Stimulated activated CD8-positive, alpha-beta memory T cell treated with anti-CD3 and anti-CD28 coated beads, Interleukin-7, amount 100 ng/mL, for 48 hours (primary cell): ENCODE measurements at regions not wholly inside any gene's neighbourhood (a gene's known extent, or its start where the extent isn't known, plus 50 kb on each side); places are given as distances from the start of the nearest gene placed in this dataset.

Source experiments
- DNase-seq, 2 donors: peaks; one replicate each; pipeline ENCODE4 v3.0.0-alpha.2; 2020; ENCODE audit warnings: low read depth in 1 of 2; ENCODE audit errors: extremely low read depth in 1 of 2

DNA sequence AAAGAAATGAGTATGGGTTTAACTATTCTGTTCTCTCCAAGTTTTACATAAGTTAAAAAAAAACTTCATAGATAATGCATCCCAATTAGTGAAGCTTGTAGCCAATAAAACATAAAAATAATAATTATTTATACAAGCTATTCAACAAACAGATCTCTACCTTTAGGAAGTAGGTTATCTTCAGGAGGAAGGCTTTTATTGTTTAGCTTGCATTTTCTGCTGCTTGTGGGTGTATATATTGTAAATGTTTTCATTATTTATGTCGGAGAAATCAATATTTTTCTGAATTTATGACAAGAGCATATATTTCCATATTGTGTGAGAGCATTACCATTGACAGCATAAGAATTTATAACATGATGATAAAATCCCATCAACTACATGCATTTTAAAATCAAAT, 208.3 kb downstream of the TRAM1L1 start:
- DNase-seq = no peak

GRCh38 chr4:116872941-116873340, 212.4 kb downstream of the TRAM1L1 start:
- no peak for DNase-seq

DNA sequence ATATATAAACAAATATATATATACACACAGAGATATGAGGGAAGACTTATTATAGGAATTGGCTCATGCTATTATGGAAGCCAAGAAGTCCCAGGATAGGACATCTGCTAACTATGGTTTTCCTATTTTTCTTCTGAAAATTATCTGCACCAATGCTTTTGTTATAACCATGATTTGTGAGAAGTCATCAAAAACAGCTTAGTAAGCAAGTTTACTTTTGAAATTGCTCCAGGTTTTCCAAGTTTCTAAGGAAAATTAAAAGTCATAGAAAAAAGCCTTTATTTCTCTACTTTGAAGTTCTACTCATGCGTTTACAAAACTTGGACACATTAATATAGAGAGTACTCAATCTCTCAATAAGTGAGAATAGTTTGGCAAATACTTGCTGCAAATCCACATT, 213.1 kb downstream of the TRAM1L1 start:
- no peak for DNase-seq

DNA sequence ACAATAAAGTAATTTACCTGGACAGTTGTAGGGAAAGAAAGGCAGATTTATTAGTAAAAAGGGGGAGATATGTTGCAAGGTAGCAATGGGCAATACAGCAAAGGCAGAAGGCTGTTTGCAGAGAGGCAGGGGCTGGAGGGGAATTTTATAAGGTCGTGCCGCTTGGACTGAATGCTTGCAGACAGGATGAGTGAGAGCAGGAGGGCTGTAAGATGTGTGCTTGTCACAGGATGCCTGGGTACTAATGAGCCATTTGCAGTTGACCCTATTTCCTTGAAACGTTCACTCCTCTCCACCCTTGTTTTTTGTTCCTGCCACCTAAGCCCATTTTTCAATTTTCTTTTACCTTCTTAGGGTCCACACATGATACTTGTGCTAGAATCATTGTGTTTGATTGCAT, 214.7 kb downstream of the TRAM1L1 start:
- no peak for DNase-seq

- DNase-seq = no peak
Observed at GRCh38 chr4:116866106-116866505, 219.3 kb downstream of the TRAM1L1 start.

DNA sequence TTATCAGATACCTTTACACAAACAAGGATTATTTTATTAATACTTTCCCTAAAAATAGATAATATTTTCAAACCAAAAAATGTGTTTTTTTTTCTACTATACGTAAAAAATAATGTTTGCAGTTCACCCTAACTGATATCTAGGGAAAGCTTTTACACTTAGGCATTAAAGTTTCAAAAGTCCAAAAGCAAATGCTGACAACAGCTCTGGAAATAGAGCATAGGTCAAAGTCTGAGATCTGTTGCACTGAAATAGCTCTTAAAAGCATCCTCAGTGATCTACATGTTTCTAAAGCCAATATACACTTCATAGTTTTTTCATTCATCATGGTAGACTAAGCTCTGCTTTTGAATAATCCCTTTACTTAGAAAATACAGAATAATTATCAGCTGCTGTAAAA, 222.8 kb downstream of the TRAM1L1 start:
- no peak for DNase-seq

DNA sequence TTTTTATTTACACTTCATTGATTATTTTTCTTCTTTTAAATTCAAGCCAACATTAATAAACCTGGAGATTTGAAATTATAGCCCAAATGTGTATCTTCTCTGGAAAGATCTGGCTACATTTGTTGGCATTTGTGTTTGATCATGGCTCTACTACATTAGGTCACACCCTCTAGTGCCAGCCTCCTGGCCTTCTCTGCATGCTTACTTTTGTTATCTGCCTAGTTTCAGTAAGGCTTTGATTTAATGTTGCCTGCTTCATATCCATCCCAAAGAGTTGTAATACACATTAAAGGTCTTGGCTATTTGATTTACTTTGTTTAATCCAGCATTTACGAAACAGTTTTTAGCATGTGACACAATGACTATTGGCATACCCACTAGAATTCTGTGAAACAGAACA, 224.5 kb downstream of the TRAM1L1 start:
- DNase-seq = no peak

DNA sequence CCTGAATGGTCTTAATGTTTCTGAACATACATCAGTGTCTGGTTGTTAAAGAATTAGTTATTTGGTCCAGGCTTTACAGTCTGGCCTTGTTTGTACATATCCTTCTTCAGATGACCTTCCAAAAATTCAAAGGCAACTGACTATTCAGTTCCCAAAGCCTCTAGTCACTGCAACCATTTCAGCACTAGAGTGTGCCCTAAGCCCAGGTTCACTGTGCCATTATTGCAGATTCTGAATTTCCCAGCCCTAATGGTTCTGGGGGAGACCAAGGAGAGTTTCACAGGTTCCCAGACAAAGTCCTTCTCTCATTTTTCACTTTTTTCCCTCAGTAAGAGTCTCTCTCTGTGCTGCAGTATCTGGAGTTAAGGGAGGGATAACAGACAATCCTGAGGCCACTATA, 235.8 kb downstream of the TRAM1L1 start:
- no peak for DNase-seq

DNA sequence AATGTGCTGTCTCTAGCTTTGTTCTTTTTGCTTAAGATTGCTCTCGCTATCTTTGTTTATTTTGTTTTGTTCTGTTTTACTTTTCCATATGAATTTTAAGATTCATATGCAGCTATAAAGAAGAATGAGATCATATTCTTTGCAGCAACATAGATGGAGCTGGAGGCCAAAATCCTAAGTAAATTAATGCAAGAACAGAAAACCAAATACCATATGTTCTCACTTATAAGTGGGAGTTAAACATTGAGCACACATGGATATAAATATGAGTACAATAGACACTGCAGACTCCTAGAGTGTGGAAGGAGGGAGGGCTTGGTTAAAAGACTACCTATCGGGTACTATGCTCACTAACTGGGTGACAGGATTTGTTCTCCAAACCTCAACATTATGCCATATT, 237.8 kb downstream of the TRAM1L1 start:
- DNase-seq = no peak

DNA sequence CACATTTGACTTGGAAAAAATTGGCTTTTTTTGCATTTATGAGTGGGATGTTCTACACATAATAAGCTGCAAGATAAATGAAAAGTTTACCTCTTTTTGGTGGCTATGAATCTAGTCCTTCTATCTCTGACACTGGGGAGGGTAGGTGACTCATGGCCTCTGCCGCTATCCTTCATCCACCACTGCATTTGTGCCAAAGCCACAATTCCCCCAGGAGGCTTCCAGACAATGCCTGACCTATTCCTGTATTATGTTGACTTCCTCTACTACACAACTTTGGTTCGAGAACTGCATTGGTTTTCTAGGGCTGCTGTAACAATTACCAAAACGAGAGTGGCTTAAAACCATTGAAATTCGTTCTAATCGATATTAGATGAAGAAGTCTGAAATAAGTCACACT, 245.6 kb downstream of the TRAM1L1 start:
- no peak for DNase-seq

GRCh38 chr4:116838609-116839008, 246.8 kb downstream of the TRAM1L1 start:
- DNase-seq = no peak

DNA sequence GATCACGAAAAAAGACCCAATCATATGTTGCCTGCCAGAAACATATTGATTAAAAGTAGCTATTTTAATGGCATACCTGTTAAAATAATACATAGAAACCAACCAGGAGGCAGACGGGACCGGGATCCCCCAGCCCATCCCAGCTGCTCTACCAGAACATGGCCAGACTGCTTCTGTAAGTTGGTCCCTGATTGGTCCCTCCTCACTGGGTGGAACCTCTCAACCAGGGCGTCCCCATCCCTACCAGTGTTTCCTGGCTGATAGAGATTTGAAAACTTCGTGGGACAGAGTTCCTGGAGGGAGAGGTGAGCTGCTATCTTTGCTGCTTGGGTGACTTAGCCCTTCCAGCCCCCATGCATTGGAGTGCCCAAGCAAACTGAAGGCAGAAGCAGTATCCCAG, 256.2 kb downstream of the TRAM1L1 start:
- no peak for DNase-seq

DNA sequence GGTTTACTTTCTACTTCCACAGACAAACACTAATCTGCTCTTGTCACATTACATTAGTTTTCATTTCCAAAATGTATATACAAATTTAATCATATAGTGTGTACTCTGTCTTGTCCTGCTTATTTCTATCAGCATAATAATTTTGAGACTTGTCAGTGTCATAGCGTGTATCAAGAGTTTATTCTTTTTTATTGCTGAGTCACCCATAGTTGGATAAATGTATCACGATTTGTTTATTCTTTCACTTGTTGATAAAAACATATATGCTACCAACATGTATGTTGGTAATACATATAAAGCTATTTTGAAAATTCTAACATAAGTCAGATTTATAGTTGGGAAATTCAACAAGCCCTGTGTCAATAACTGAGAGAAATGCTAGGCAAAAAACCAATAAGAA, 261.2 kb downstream of the TRAM1L1 start:
- DNase-seq = no peak

GRCh38 chr4:116811730-116812129, 273.6 kb downstream of the TRAM1L1 start:
- no peak for DNase-seq

DNA sequence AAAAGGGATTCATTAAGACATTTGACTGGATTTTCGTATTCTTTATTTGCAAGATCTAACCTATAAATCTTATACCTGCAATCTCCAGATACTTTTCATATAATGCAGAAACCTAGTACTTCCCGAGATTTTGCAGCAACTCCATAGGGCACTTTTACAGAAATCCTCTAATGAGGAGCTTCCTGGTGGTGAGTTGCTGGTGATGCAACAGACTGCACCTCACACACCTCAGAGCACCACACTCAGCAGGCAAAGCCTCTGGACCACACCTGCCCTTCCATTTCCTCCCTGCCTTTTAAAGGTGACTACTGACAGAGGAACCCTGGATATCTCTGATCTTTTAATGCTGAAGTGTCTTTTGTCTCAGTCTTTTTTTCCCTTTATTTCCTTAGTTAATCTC, 289.4 kb downstream of the TRAM1L1 start:
- no peak for DNase-seq

DNA sequence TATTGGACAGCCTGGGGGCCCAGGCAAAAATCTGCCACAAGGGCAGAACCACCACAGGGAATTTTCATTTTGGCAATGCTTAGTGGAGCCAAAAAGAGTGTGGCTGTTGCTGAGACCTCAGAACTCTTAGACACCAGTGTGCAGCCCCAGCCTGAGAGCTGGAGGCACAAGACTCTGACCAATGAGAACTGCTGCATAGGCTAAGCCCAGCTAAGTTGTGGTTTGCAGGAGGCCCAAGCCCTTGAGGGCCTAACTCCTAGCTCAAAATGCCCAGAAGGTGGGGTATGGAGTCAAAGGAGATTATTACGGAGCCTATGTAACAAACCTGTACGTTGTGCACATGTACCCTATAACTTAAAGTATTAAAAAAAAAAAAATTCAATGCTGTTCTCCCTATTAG, 296.7 kb downstream of the TRAM1L1 start:
- DNase-seq = no peak

- no peak for DNase-seq
Observed at GRCh38 chr4:116755051-116755450, 330.3 kb downstream of the TRAM1L1 start.

GRCh38 chr4:116752027-116752426, 333.3 kb downstream of the TRAM1L1 start:
- DNase-seq = no peak

- DNase-seq = no peak
Observed at GRCh38 chr4:116736756-116737155, 348.6 kb downstream of the TRAM1L1 start.

GRCh38 chr4:116734178-116734577, 351.2 kb downstream of the TRAM1L1 start:
- DNase-seq = no peak

DNA sequence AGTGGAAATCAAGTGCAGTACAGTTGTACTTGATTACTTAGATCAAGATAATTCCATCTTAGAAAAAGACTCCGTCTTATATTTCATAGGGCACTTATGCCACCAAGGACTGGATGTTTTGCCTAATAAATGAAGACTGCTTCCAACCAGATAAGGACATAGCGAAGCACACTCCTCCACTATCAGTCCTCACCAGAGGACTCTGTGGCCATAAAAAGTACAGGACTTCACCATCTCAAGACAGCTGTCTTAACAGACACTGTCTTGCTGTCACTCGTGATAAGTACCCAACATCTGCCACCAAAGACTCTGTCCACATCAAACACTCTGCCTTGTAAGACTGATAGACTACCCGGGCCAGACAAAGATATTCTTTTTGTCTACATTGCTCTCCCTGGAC, 352.0 kb downstream of the TRAM1L1 start:
- no peak for DNase-seq

DNA sequence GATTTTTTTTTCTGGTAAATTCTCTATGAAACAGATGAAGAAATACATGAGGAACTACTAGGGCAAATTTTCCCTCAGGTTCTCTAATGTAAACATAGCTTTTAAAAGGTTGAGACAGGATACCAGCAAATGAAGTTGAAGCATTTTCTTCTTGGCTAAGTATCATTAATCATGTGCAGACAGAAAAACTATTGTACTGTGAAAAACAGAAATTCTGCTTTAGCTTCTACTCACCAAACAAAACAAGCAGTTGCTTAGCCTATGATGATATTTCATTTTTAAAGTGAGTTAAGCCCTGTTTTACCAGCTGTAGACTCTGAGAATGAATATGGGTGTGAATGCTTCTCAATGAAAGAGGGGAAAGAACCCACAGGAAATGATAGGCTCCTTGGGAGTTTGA, 358.9 kb downstream of the TRAM1L1 start:
- DNase-seq = no peak

GRCh38 chr4:116724249-116724648, 361.1 kb downstream of the TRAM1L1 start:
- DNase-seq = no peak

GRCh38 chr4:116705466-116705865, 379.9 kb downstream of the TRAM1L1 start:
- DNase-seq = no peak
